CD4-positive, alpha-beta T cell treated with Interferon alpha-2 for 1 hour (primary cell): ENCODE measurements at regions not wholly inside any gene's neighbourhood (a gene's known extent, or its start where the extent isn't known, plus 50 kb on each side); places are given as distances from the start of the nearest gene placed in this dataset.
"Not testable (repeated sequence)": the region's sequence is repeated elsewhere in the genome, so short reads cannot be mapped to it uniquely, and the experiment has no call there.

Source experiments
- DNase-seq, 2 donors: peaks; one replicate each; pipeline ENCODE4 v3.0.0-alpha.2; 2020 to 2022

- DNase-seq: no peak
Measured at GRCh38 chr2:153299809-153300208, 178.8 kb downstream of the RPRM start.

- DNase-seq: no peak
Measured at GRCh38 chr2:153299217-153299616, 179.3 kb downstream of the RPRM start.

- no peak for DNase-seq
Measured at GRCh38 chr2:153294199-153294786, 184.3 kb downstream of the RPRM start.

GRCh38 chr2:153291718-153292117 lies 186.8 kb downstream of the RPRM start:
- no peak for DNase-seq

- DNase-seq: peak in 1 of 2 donors; percentile 12
Measured at GRCh38 chr2:153287109-153287801, 191.3 kb downstream of the RPRM start.

GRCh38 chr2:153268941-153269461 lies 209.6 kb downstream of the RPRM start:
- DNase-seq: no peak

- not testable (repeated sequence) for DNase-seq
Measured at GRCh38 chr2:153256876-153257275, 221.7 kb downstream of the RPRM start.

GRCh38 chr2:153246636-153247035 lies 231.9 kb downstream of the RPRM start:
- DNase-seq: not testable (repeated sequence)

- DNase-seq: peak in 1 of 2 donors; percentile 39
Measured at GRCh38 chr2:153235516-153235915, 243.0 kb downstream of the RPRM start.

GRCh38 chr2:153232464-153232863 lies 246.1 kb downstream of the RPRM start:
- DNase-seq: no peak

GRCh38 chr2:153230977-153231376 lies 247.6 kb downstream of the RPRM start:
- no peak for DNase-seq

- DNase-seq: no peak
Measured at GRCh38 chr2:153228904-153229303, 249.7 kb downstream of the RPRM start.

GRCh38 chr2:153227981-153228380 lies 250.6 kb downstream of the RPRM start:
- no peak for DNase-seq

- no peak for DNase-seq
Measured at GRCh38 chr2:153222231-153223165, 256.1 kb downstream of the RPRM start.

GRCh38 chr2:153221506-153221905 lies 257.1 kb downstream of the RPRM start:
- no peak for DNase-seq

- no peak for DNase-seq
Measured at GRCh38 chr2:153221087-153221486, 257.5 kb downstream of the RPRM start.

GRCh38 chr2:153218851-153219250 lies 259.7 kb downstream of the RPRM start:
- DNase-seq: no peak

- DNase-seq: no peak
Measured at GRCh38 chr2:153214337-153214736, 264.2 kb downstream of the RPRM start.

- DNase-seq: no peak
Measured at GRCh38 chr2:153213022-153213421, 265.5 kb downstream of the RPRM start.

GRCh38 chr2:153197402-153198386 lies 280.9 kb downstream of the RPRM start:
- DNase-seq: no peak

GRCh38 chr2:153196378-153197058 lies 282.0 kb downstream of the RPRM start:
- DNase-seq: no peak
